Eye (tissue), 1 donor: ENCODE measurements at regions not wholly inside any gene's neighbourhood (a gene's known extent, or its start where the extent isn't known, plus 50 kb on each side); places are given as distances from the start of the nearest gene placed in this dataset.
"Not testable (repeated sequence)": the region's sequence is repeated elsewhere in the genome, so short reads cannot be mapped to it uniquely, and the experiment has no call there.

ENCODE experiments used
- DNase-seq: peaks from one replicate; pipeline ENCODE4 v3.0.0-alpha.2; 2015

DNA sequence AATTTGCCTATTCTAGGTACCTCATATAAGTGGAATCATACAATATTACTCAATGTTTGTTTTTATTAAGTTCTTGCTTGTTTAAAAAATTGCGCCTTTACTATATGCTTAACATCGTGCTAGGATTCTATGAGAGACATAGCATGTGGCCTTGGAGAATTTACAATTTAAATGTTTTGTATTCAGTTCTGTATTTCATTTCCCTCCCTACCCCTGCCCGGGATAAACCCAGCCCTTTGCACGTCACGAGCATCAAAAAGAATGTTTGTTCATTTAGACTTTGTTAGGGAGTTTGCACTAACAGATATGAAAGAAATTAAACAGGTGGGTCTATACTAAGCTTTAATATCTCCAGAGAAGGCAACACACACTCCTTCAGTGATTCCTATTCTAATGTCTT, 75.7 kb downstream of the C18orf54 start:
- no peak for DNase-seq

DNA sequence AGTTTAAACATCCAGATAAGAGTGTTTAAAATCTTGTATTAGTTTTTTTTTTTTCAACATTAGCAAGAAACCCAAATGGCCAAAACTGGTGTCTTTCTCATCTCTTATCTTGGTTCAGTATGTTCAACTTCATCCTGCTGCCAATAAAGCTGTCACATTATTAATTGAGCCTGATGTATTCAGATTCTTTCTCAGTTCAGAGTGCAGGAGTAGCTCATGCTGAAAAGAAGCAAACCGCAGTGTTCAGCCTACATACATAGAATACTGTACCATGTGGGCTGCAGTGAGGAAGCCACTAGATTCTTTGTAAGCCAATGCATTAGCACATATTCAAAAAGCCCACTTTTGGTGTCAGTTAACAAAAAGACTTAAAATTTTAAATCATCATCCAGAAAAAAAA, 76.2 kb downstream of the C18orf54 start:
- DNase-seq: peak; percentile 1

DNA sequence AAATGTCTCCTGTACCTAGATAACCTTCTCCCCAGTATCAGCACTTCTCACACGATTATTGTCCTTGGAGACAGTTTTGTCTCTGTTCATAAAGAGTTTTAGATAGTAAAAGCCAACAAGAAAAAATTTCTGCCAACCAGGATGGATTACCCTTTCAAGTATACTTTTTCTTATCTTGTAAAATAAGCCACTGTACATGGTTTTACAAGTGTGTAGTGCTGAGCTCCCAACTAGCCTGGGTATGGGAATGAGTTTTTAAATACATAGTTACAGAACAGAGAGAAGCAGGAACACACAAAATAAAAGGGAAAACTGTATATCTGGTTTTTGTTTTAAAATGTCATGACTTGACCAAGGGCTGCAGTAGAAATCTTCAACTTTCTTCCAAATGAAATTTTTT, 76.7 kb downstream of the C18orf54 start:
- DNase-seq: no peak

DNA sequence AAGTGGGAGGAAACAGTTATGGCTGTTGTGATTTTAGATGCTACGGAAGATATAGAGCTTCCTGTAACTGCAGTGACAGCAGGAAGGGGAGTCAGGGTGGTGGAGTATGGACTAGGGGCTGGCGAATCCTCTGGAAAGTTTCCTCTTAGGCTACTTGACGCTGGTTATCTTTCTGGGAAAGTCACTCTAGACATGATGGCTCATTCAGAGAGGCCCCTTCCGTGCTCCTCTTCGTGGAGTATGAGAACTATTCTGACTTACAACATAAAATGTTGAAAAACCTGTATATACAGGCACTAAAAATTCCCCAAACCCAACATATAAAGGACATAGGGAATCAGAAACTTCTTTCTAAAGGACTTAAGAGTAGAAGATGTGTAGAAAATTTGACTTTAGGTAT, 78.8 kb downstream of the C18orf54 start:
- no peak for DNase-seq

DNA sequence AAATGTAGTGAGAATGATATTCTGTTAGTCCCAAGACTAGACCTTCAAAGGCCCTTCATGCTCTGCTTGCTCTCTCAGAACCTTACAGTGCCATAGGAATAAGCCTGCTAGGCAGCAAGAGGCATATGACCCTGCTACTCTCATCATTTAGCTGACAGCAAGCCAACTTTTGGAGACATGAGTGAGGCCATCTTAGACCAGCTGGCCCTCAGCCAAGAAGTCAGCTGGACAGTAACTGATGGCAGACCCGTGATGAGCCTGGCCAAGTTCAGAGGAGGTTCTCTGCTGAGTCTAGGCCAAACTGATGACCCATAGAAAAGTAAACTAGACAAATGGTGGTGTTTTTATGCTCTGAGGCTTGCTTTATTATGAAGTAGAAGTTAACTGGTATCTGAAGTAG, 82.6 kb downstream of the C18orf54 start:
- DNase-seq: no peak

DNA sequence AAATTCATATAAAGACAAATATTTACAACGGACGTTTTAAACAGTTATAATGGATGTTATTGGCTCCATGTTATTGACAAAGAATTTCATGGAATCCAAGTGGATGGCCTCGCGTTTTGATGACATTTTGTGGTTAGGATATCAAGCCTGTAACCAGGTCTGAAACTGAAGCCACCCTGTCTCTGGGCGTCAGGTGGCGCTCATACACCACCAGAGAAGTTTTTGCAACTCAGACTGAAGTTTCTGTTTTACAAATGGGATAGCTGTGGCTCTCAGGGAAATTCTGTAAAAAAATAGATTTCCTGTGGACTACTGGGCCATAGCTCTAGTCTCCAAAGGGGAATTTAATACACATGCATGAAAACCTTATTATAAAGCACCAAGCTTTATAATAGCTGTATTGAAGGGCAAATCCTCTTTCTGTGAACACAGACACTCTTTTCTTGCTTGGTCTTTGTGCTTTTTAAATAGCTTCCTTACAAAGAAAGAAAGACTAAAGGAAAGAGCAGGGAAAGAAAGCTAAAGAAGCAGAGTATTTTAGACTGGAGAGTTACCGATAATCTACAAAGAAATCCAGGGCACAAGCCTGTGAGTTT, 86.7 kb downstream of the C18orf54 start:
- peak; percentile 81 for DNase-seq

DNA sequence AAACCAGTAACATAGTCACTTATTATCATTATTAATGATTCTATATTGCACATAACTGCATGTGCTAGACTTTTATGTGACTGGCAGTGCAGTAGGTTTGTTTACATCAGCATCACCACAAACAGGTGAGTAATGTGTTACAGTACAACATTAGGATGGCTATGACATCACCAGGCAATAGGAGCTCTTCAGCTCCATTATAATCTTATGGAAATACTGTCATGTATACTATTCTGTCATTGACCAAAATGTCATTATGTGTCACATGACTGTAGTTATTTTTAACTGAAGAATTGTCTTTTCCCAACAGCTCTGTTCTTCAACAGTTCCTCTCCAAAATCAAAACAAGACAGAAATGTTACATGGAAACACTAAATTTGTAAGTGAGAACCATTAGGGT, 96.3 kb downstream of the C18orf54 start:
- no peak for DNase-seq

DNA sequence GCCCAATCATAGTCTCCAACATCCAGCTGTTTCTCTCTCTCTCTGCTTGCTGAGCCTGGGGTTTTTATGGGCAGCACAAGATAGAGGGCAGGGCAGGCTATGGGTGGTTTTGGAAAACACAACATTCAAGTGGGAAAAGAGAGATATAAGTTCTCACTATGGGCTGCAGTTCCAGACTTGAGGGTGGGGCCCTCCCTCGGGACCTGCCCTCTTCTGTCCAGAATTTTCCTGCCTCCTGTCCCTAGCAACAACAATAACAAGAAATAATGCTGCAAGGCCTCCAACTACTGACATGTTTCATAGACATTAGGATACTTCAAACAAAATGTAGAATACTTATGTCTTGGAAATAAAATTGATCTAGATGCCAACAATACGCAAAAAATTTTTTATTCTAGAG, 107.8 kb downstream of the C18orf54 start:
- no peak for DNase-seq

DNA sequence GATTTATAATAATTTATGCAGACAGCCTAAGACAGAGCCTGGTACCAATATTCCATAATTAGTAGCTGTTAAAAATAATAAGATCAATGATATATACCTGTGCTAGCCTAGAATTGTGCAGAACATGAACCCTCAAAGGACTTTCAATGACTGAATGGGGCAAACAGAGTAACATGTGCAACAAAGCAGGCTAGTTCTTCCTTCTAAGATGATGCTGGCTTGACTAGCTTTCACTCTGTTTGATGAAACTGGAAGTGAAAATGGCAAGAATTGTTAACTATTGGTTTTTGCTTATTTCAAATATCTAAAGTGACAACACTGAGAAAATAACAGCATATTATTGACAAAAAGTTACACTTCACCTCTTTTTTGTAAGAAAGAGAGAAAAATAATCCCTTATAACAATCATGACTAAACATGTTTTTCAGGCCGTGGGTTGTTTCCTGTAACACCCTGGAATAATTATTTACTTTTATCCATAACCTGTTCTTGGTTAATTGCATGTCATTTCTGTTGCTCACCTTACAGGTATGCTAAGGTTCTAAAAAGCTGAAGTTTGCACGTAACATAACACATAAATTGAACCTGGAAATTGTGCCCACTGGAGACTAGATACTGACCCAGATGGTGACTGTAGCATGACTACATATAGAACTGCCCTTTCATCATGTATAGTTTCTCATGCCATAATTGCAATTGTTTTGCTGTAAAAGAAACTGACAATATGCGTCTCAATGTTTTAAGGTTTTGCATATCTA, 108.7 kb downstream of the C18orf54 start:
- DNase-seq: no peak

DNA sequence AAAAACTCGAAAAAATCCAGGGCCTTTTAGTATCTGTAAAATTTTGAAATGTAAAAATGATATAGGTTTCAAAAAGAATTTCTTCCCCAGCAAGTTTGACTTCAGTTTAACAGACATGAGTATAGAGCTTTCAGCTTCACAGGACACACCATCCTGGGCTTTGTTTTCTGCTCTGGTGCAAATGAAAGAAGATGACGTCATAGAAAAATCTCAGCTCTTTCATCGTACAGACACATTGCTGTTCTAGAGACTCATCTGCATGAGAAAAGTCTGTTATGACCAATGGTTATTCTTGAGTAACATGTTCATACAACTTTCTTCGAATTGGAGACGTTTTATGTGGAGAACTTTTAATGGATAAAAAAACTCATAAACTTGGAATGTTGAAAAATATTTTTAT, 111.7 kb upstream of the DYNAP start:
- peak; percentile 33 for DNase-seq

DNA sequence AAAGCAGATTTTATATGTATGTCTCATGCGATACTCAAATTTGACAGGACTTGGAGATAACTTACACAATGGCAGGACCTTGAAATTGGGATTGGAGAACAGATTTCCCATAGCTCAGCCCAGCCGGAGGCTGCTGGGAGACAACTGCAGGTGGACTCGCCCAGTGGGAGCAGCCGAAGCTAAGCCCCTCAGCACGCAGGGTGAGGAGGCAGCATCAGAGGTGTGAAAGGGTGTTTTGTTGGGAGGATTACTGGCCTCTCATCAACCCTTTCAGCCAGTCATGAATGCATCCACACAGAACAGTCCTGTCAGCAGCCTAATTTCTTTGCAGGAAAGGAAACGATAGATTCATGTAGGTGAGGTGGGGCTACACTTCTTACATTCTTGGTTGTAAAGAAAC, 110.4 kb upstream of the DYNAP start:
- no peak for DNase-seq

DNA sequence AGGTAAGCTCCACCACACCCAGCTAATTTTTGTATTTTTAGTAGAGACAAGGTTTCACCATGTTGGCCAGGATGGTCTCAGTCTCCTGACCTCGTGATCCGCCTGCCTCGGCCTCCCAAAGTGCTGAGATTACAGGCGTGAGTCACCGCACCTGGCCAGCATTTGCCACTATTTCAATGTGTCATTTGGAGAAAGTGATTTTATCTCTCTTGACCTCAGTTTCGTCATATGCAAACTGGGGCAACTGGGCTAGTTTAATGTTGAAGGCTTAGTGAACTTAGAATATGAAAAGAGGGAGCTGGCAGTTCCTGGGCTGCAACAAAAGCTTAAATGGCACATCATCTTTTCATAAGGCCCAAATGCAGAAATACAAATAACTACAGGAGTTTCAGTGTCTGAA, 88.6 kb upstream of the DYNAP start:
- DNase-seq: not testable (repeated sequence)

DNA sequence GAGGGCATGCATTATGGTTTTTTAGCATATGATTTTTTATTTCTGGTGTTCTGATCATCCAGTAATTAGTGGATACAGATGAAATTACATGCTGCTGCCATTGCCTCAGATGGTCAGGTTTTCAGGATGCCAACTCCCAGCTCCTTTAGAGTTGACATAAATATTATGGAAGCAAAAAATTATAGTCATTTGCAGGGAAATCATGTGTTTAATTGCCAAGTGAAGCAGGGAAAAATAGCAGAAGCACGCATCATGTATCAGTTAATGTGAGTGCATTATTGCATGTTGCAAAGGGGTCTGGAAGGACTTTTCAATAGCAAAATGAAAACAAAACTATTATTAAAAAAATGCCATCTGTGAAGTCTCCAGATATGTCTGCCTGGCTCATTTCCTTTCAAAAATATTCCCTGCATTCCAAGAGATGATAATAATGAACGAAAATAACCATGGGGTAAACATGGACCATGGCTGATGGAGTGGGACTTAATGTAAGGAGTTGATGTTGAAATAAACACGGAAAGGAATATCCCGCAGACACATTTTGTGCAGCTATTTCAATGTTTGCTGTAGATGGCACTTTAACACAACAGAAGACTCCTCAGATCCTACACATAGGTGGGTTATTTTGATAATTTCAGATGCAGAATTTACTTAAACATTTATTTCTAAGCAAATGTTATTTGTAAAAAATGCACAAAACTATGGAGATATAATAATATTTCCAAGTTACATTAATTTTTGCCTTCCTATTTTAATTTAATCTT, 87.7 kb upstream of the DYNAP start:
- no peak for DNase-seq

DNA sequence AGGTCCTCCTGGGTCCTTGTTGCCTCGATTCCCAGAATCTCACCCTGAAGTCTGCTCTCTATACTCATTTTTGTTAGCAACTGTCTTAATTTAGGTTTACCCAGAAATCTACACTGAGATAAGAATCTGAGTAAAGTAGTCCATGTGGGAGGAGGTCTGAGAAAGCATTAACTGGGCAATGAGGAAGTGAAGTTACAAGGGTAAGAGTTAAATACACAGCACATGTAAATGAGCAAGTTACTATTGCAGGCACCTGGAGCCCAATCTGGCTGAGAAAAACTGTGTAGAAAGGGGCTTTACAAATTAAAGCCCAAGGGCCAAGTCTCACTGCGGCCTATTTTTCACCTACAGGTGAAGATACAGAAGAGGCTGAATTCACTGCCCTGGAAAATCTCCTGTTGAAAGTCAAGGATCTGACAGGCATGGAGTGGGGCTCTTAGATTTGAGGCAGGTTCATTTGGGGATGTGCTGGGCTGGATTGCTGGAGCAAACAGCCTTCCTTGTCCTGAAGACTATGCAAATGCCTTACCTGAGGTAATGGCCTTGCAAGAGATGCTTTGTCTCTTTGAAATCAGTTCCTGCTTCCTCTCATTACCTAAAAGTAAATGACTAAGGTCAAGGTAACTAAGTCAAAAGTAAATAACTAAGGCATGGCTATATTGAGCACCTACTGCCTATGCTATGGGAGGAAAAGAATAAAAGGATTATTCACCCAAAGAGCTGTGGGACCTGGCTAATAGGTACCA, 84.4 kb upstream of the DYNAP start:
- no peak for DNase-seq

DNA sequence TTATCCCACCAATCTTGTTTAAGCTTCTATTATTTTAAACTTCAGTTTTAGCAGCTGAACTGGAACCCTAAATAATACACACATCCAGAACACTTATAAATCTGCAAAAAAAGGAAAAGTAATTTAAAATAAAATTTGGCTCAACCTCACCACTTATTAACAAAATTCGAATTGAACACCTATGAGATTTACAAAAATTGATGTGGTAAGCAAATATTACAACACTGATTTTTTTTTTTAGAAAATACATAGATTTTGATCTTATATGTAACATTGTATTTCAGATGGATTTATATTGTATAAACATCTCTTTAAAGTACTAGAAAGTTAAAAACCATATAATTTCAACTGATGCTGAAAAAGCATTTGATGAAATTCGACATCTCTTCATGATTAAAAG, 81.3 kb upstream of the DYNAP start:
- DNase-seq: no peak

DNA sequence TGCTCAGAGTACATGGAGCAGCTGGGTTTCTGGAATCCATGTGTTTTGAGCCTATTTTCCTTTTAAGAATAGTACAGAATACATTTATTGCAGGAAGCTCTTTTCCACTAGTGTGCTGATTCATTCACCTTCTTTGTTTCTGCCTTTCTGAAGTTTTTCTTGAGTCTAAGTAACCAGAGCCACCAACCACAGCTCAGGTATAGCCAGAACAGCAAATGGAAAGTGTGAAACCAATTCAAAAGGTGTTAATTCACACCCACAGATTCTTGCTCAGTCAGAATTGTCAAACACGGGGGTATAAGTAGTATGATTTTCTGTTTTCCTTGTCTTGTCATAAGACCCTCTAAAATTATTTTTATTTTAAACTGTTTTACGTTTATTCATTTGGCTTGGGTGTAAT, 75.9 kb upstream of the DYNAP start:
- no peak for DNase-seq

DNA sequence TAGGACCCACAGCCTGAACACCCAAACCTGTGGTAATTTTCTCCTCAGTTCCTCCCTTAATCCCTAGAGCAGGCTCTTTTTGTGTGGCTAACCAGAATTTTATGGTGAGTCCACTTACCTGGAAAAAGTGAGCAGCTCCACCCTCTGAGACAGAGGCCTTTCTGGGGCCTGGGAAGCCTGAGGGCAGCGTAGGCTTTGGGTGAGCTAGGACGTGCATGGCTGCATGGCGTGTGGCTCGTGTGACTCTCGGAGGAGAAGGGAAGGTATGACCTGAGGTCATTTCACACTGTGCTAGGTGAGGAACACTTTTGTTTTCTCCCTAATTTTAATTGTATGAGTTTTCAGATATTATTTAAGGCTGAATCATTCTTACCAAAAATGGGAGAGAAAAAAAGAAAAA, 73.5 kb upstream of the DYNAP start:
- DNase-seq: no peak

DNA sequence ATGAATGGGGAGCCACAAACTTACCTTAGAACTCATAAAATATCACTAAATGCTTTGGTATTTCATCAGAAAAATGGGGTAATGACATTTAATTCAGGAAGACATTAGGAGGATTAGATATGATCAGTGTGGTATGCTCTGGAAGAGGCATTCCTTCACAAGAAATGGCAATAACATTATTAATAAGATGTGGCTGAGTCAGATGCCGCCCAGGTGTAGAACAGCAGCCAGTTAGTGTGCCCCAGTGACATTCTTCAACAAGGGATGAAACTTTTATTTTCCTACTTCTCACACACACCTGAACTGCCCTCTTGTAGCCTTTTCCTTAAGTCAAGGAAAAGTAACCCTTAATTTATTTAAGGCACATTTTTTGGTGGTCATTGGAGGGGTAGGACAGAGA, 69.2 kb upstream of the DYNAP start:
- DNase-seq: no peak

DNA sequence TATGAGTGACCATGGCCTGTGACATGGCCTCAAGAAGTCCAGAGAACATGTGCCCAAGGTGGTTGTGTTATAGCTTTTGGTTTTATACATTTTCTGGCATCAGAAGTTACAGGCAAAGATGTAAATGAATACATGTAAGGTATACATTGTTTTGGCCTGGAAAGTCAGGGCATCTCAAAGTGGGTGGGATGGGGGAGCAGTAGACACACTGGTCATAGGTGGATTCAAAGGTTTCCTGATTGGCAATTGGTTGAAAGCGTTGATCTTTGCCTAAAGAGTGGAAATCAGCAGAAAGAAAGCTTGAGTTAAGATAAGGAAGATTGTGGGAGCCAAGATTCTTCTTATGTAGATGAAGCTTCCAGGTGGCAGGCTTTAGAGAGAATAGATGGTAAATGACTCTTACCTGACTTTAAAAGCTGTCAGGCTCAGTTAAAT, 62.1 kb upstream of the DYNAP start:
- no peak for DNase-seq

DNA sequence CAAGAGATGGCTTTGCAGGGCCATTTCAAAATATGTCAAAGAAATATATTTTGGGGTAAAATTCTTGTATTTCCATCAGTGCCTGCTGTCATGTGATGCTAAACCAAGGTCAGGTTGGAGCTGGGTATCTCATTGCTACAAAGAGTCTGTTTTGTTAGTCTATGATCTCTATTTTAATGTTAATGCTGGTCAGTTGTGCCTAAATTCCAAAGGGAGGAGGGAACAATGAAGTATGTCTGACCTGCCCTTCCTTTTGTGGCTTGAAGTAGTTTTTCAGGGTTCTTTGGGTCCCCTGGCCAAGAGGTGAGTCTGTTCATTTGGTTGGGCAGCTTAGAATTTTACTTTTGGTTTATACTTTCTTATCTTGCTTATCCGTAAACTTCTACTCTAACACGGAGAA, 61.6 kb upstream of the DYNAP start:
- no peak for DNase-seq

DNA sequence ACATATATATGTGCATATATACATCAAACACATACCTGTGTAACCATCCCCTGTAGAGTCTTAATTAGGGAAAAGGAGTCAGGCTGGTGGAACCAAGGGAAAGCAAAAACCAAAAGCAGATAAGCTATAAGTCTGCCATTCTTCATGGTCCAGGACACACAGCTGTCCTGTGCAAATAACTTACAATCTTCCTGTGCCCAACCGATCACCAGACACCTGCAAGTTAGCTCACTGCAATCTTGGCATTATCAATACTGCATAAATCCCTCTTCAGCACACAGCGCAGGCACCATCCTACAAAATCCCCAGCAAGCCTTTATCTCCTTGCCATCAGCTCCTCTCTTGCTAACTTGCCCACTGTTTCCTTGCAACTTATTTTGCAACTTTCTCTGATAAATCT, 60.8 kb upstream of the DYNAP start:
- no peak for DNase-seq

DNA sequence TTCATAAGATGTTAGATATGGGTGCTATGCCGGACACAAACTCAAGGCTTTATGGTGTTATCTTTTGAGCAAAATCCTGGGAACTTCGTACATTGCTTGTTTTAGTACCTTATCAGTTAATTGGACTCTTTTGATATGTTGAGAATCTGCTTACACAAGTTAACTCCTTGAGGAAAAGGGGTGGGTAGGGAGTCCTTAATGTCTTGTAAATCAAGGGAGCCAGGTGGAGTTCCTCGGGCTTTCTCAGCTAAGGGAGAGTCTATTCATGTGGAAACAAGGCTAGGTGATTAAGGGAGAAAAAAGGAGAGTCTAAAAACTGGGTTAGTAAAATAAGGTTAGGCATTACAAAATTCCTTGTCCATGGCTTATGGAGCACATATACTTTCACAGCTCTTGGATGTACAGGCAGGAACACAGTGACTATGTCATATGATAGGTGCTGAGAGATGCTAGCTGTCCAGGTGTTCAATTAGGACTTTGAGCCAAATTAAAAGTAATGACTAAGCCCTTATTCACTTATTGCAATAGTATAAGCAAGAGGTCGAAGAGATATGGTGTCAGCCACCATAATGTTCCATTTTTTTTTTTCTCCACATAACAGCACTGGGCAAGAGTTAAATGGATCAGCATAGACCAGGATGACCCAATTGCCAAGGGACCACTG, 59.5 kb upstream of the DYNAP start:
- DNase-seq: no peak

DNA sequence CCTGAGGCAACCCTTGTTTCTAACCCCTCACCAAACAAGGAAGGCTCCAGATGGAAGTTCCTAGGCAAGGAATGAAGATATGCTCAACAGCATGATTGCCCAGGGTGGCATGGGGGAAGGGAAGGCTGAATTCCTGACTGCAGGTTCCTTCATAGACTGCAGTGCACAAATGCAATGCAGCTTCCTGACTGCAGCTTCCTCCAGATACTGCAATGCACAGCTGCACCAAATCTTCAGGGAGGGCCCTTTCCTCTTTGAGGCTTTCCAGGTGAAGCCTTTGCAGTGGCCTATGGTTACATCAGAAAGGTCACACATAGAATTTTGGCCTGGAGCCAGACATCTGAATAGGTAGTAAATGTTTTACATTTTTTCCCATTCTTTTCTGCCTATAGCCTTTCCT, 58.8 kb upstream of the DYNAP start:
- DNase-seq: no peak
